ENCODE measurements at regions not wholly inside any gene's neighbourhood (a gene's known extent, or its start where the extent isn't known, plus 50 kb on each side); places are given as distances from the start of the nearest gene placed in this dataset.

GRCh38 chr12:66030217-66030781 lies 100.3 kb downstream of the LLPH start:
- H3K27me3 ChIP-seq (replicated peaks in 2 of 5; ENCODE audit: control insufficient read depth in 4 of 5, insufficient read depth in 5 of 5, low read length in 4 of 5), result no peaks in the 10 kb centered on the region
- POLR2A ChIA-PET, result no interaction called here
- no peak overlapping the region for H3K4me3 ChIP-seq (ENCODE audit: control insufficient read depth in 1 of 7, extremely low read depth in 1 of 7, insufficient read depth in 4 of 7, low read depth in 2 of 7, low read length in 6 of 7)
- no peaks in the 10 kb centered on the region for H3K9me3 ChIP-seq (ENCODE audit: control extremely low read depth in 1 of 5, control insufficient read depth in 4 of 5, insufficient read depth in 2 of 5, low read depth in 1 of 5, low read length in 4 of 5)
- CTCF ChIA-PET, result interaction anchor here (0.6 to 1.2 kb wide), 2 partner anchors 474 to 863 kb away, joined by 3 read pairs; no protein-coding TSS in a partner anchor
- DNase-seq, result no peak
- no peak overlapping the region for H3K27ac ChIP-seq (ENCODE audit: insufficient read depth in 1 of 2, low read depth in 1 of 2, low read length in 2 of 2, poor library complexity in 1 of 2, severe bottlenecking in 2 of 2)
- peaks cover 0 to 6% (median 5%) of the 10 kb centered on the region in 4 experiments for H3K4me1 ChIP-seq (ENCODE audit: control extremely low read depth in 1 of 4, control insufficient read depth in 4 of 4, insufficient read depth in 4 of 4, low read length in 3 of 4)
- WGBS (ENCODE audit: insufficient coverage), result no CpG with 5 or more reads among the region's 2 CpGs
- H3K36me3 ChIP-seq (ENCODE audit: control insufficient read depth in 4 of 4, insufficient read depth in 4 of 4, low read length in 3 of 4), result no peaks in the 10 kb centered on the region

GRCh38 chr12:66028390-66028789 lies 102.2 kb downstream of the LLPH start:
- H3K27me3 ChIP-seq (replicated peaks in 2 of 5; ENCODE audit: control insufficient read depth in 4 of 5, insufficient read depth in 5 of 5, low read length in 4 of 5), result no peaks in the 10 kb centered on the region
- POLR2A ChIA-PET, result no interaction called here
- WGBS (ENCODE audit: insufficient coverage), result 100% methylated on average over 1 of the region's 2 CpGs

DNA sequence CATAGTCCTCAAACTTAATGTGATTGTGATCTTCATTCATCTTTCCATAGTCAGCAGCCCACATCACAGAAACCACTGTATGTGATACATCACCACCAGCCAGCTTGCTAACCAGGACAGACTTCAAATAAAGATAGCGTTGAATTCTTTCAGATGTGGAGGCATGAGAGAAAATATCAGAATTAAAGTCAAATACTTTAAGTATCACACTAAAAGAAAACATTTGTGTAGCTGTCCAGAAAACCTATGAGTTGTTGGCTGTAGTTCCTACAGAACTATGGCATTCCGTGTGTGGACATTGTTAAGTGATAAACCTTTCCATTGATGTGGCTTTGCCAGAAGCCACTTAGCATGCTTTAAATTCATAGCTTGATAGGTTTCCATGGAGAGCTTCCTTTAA lies 105.1 kb downstream of the LLPH start:
- CTCF ChIA-PET, result interaction anchor here (0.9 kb wide), 1 partner anchor 17 kb away, joined by 3 read pairs; no protein-coding TSS in a partner anchor
- no peaks in the 10 kb centered on the region for H3K27me3 ChIP-seq (replicated peaks in 2 of 5; ENCODE audit: control insufficient read depth in 4 of 5, insufficient read depth in 5 of 5, low read length in 4 of 5)
- WGBS (ENCODE audit: insufficient coverage), result 100% methylated on average over 1 of the region's 2 CpGs
- H3K9me3 ChIP-seq (ENCODE audit: control extremely low read depth in 1 of 5, control insufficient read depth in 4 of 5, insufficient read depth in 2 of 5, low read depth in 1 of 5, low read length in 4 of 5), result no peaks in the 10 kb centered on the region
- no peak overlapping the region for H3K4me3 ChIP-seq (ENCODE audit: control insufficient read depth in 1 of 7, extremely low read depth in 1 of 7, insufficient read depth in 4 of 7, low read depth in 2 of 7, low read length in 6 of 7)
- DNase-seq, result no peak
- H3K36me3 ChIP-seq (ENCODE audit: control insufficient read depth in 4 of 4, insufficient read depth in 4 of 4, low read length in 3 of 4), result no peaks in the 10 kb centered on the region
- POLR2A ChIA-PET, result no interaction called here
- no peaks in the 10 kb centered on the region for H3K4me1 ChIP-seq (ENCODE audit: control extremely low read depth in 1 of 4, control insufficient read depth in 4 of 4, insufficient read depth in 4 of 4, low read length in 3 of 4)
- H3K27ac ChIP-seq (ENCODE audit: insufficient read depth in 1 of 2, low read depth in 1 of 2, low read length in 2 of 2, poor library complexity in 1 of 2, severe bottlenecking in 2 of 2), result no peak overlapping the region

More at GRCh38 chr12:66028390-66028789, 102.2 kb downstream of the LLPH start:
- no peaks in the 10 kb centered on the region for H3K9me3 ChIP-seq (ENCODE audit: control extremely low read depth in 1 of 5, control insufficient read depth in 4 of 5, insufficient read depth in 2 of 5, low read depth in 1 of 5, low read length in 4 of 5)
- H3K4me3 ChIP-seq (ENCODE audit: control insufficient read depth in 1 of 7, extremely low read depth in 1 of 7, insufficient read depth in 4 of 7, low read depth in 2 of 7, low read length in 6 of 7), result no peak overlapping the region
- no peak overlapping the region for H3K27ac ChIP-seq (ENCODE audit: insufficient read depth in 1 of 2, low read depth in 1 of 2, low read length in 2 of 2, poor library complexity in 1 of 2, severe bottlenecking in 2 of 2)
- no peak for DNase-seq
- H3K36me3 ChIP-seq (ENCODE audit: control insufficient read depth in 4 of 4, insufficient read depth in 4 of 4, low read length in 3 of 4), result no peaks in the 10 kb centered on the region
- CTCF ChIA-PET, result no interaction called here
- H3K4me1 ChIP-seq (ENCODE audit: control extremely low read depth in 1 of 4, control insufficient read depth in 4 of 4, insufficient read depth in 4 of 4, low read length in 3 of 4), result peaks cover 0 to 6% (median 5%) of the 10 kb centered on the region in 4 experiments

DNA sequence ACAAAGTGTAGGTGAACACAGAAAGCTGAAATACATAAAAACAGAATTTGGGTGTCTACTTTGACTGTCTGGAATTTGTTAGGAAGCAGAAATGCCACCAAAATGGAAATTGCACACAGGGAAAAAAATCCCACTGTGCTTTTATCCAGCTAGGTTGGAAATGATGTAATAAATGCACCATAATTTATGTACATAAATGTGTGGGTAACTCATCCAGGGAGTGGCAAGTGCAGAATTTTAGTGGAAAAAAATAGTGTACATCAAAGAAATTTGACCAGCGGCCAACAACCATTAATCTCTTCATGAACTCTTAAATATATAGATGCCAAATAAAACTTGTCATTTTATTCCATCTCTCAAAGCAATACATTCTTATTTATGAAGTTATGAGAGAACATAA lies 105.6 kb downstream of the LLPH start:
- DNase-seq, result no peak
- ChIA-PET POLR2A (no interaction called here), CTCF (no interaction called here)
- Histone ChIP-seq H3K9me3 (ENCODE audit: control extremely low read depth in 1 of 5, control insufficient read depth in 4 of 5, insufficient read depth in 2 of 5, low read depth in 1 of 5, low read length in 4 of 5) (no peaks in the 10 kb centered on the region), H3K27me3 (replicated peaks in 2 of 5; ENCODE audit: control insufficient read depth in 4 of 5, insufficient read depth in 5 of 5, low read length in 4 of 5) (no peaks in the 10 kb centered on the region), H3K27ac (ENCODE audit: insufficient read depth in 1 of 2, low read depth in 1 of 2, low read length in 2 of 2, poor library complexity in 1 of 2, severe bottlenecking in 2 of 2) (no peak overlapping the region), H3K4me3 (ENCODE audit: control insufficient read depth in 1 of 7, extremely low read depth in 1 of 7, insufficient read depth in 4 of 7, low read depth in 2 of 7, low read length in 6 of 7) (no peak overlapping the region), H3K4me1 (ENCODE audit: control extremely low read depth in 1 of 4, control insufficient read depth in 4 of 4, insufficient read depth in 4 of 4, low read length in 3 of 4) (no peaks in the 10 kb centered on the region), H3K36me3 (ENCODE audit: control insufficient read depth in 4 of 4, insufficient read depth in 4 of 4, low read length in 3 of 4) (no peaks in the 10 kb centered on the region)
- no CpG with 5 or more reads among the region's 1 CpG for WGBS (ENCODE audit: insufficient coverage)

DNA sequence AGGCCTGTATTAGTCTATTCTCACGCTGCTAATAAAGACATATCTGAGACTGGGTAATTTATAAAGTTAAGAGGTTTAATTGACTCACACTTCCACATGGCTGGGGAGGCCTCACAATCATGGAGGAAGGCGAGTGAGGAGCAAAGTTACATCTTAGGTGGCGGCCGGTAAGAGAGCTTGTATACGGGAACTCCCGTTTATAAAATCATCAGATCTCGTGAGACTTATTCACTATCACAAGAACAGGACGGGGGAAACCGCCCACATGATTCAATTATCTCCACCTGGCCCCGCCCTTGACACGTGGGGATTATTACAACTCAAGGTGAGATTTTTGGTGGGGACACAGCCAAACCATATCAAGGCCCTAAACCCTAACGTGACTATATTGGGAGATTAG lies 110.1 kb downstream of the LLPH start:
- no peaks in the 10 kb centered on the region for H3K36me3 ChIP-seq (ENCODE audit: control insufficient read depth in 4 of 4, insufficient read depth in 4 of 4, low read length in 3 of 4)
- DNase-seq, result no peak
- ChIA-PET POLR2A (no interaction called here), CTCF (interaction anchor here (1.3 to 1.4 kb wide), 2 partner anchors 12 to 15 kb away, joined by 3 to 4 read pairs; no protein-coding TSS in a partner anchor)
- H3K4me3 ChIP-seq (ENCODE audit: control insufficient read depth in 1 of 7, extremely low read depth in 1 of 7, insufficient read depth in 4 of 7, low read depth in 2 of 7, low read length in 6 of 7), result no peak overlapping the region
- no peaks in the 10 kb centered on the region for H3K27me3 ChIP-seq (replicated peaks in 2 of 5; ENCODE audit: control insufficient read depth in 4 of 5, insufficient read depth in 5 of 5, low read length in 4 of 5)
- H3K27ac ChIP-seq (ENCODE audit: insufficient read depth in 1 of 2, low read depth in 1 of 2, low read length in 2 of 2, poor library complexity in 1 of 2, severe bottlenecking in 2 of 2), result no peak overlapping the region
- no peaks in the 10 kb centered on the region for H3K9me3 ChIP-seq (ENCODE audit: control extremely low read depth in 1 of 5, control insufficient read depth in 4 of 5, insufficient read depth in 2 of 5, low read depth in 1 of 5, low read length in 4 of 5)
- H3K4me1 ChIP-seq (ENCODE audit: control extremely low read depth in 1 of 4, control insufficient read depth in 4 of 4, insufficient read depth in 4 of 4, low read length in 3 of 4), result no peaks in the 10 kb centered on the region
- 98% methylated on average over 9 of the region's 12 CpGs for WGBS (ENCODE audit: insufficient coverage)

DNA sequence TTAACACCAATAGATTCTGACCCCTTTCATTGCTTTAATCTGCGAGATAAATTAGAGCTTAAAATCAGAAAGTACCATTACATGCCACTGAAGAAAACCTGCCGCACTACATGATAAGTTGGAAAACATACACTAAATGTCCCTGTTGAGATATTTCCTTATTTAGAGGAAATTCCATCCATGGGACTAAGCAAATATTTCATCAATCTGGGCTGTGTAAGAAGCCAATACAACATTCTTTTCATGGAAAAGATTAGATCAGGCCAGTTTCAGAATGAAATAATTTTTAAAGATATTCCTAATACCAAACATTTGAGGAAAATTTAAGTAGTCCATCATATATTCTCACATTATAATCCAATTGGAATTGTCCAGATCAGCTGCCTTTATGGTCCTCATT lies 112.8 kb downstream of the LLPH start:
- no peaks in the 10 kb centered on the region for H3K4me1 ChIP-seq (ENCODE audit: control extremely low read depth in 1 of 4, control insufficient read depth in 4 of 4, insufficient read depth in 4 of 4, low read length in 3 of 4)
- ChIA-PET POLR2A (no interaction called here), CTCF (no interaction called here)
- H3K27ac ChIP-seq (ENCODE audit: insufficient read depth in 1 of 2, low read depth in 1 of 2, low read length in 2 of 2, poor library complexity in 1 of 2, severe bottlenecking in 2 of 2), result no peak overlapping the region
- peaks cover 0 to 1% (median 0%) of the 10 kb centered on the region in 5 experiments for H3K9me3 ChIP-seq (ENCODE audit: control extremely low read depth in 1 of 5, control insufficient read depth in 4 of 5, insufficient read depth in 2 of 5, low read depth in 1 of 5, low read length in 4 of 5)
- no peak overlapping the region for H3K4me3 ChIP-seq (ENCODE audit: control insufficient read depth in 1 of 7, extremely low read depth in 1 of 7, insufficient read depth in 4 of 7, low read depth in 2 of 7, low read length in 6 of 7)
- H3K27me3 ChIP-seq (replicated peaks in 2 of 5; ENCODE audit: control insufficient read depth in 4 of 5, insufficient read depth in 5 of 5, low read length in 4 of 5), result no peaks in the 10 kb centered on the region
- no peaks in the 10 kb centered on the region for H3K36me3 ChIP-seq (ENCODE audit: control insufficient read depth in 4 of 4, insufficient read depth in 4 of 4, low read length in 3 of 4)
- no peak for DNase-seq
- 100% methylated on average over 2 of the region's 2 CpGs for WGBS (ENCODE audit: insufficient coverage)

Measured in common myeloid progenitor, CD34-positive (primary cell).